ENCODE measurements at regions not wholly inside any gene's neighbourhood (a gene's known extent, or its start where the extent isn't known, plus 50 kb on each side); places are given as distances from the start of the nearest gene placed in this dataset.
"Not testable (repeated sequence)": the region's sequence is repeated elsewhere in the genome, so short reads cannot be mapped to it uniquely, and the experiment has no call there.

DNA sequence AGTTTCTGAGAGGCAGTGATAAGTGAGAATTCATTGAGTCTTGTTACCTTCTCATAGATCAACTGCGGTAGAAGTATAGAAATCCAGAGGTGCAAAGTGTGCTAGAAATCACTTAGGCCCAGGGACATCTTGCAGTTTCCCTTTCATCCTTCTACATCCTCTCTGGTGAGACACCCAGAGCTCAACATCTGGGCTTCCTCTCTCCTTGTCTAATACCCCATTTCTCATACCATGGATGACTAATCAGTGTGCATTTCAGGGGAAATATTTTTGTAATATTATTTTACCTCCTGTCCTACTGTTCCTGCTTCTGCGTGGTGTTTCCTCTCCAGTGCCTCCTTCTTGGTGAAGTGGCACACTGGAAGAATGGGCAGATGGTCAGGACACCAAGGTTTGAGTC is 322.4 kb downstream of the TFAP2B start:
- peaks cover 5% of the 10 kb centered on the region for H3K9me3 Mint-ChIP-seq (ENCODE audit: low read depth)
- peaks cover 22% of the 10 kb centered on the region for H3K4me1 Mint-ChIP-seq (ENCODE audit: low read depth)
- no peak overlapping the region for H3K27ac Mint-ChIP-seq (ENCODE audit: unreplicated experiment)
- no peak overlapping the region for H3K4me3 Mint-ChIP-seq (ENCODE audit: unreplicated experiment)
- DNase-seq (ENCODE audit: low spot score): no peak
- H3K27me3 Mint-ChIP-seq (ENCODE audit: low read depth): no peaks in the 10 kb centered on the region
- TF ChIP-seq, protein P1, sequence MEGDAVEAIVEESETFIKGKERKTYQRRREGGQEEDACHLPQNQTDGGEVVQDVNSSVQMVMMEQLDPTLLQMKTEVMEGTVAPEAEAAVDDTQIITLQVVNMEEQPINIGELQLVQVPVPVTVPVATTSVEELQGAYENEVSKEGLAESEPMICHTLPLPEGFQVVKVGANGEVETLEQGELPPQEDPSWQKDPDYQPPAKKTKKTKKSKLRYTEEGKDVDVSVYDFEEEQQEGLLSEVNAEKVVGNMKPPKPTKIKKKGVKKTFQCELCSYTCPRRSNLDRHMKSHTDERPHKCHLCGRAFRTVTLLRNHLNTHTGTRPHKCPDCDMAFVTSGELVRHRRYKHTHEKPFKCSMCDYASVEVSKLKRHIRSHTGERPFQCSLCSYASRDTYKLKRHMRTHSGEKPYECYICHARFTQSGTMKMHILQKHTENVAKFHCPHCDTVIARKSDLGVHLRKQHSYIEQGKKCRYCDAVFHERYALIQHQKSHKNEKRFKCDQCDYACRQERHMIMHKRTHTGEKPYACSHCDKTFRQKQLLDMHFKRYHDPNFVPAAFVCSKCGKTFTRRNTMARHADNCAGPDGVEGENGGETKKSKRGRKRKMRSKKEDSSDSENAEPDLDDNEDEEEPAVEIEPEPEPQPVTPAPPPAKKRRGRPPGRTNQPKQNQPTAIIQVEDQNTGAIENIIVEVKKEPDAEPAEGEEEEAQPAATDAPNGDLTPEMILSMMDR (IDR thresholded peaks at IDR 0.05): no peak
- H3K36me3 Mint-ChIP-seq (ENCODE audit: low read depth): no peaks in the 10 kb centered on the region

DNA sequence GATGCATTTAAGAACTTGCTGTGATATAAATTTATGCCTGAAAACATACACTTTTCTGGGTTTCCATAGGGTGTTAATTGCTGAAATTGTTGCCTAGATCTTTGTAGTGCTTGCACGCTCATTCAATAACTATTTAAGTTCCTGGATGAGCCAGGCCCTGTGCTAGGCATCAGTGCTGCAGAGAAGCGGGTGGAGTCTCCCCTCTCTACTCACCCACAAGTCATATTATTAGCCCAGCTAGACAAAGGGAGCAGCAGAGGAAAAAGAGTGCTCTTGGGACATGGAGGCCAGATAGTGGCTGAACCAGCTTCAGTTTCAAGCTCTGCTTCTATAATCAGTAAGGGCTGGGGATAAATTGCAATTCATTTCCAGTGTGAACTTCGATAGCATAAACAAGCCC is 329.1 kb downstream of the TFAP2B start:
- TF ChIP-seq, protein P1 (IDR thresholded peaks at IDR 0.05): no peak
- Mint-ChIP-seq H3K36me3 (ENCODE audit: low read depth) (no peaks in the 10 kb centered on the region), H3K27me3 (ENCODE audit: low read depth) (no peaks in the 10 kb centered on the region), H3K27ac (ENCODE audit: unreplicated experiment) (no peak overlapping the region), H3K4me1 (ENCODE audit: low read depth) (no peaks in the 10 kb centered on the region), H3K9me3 (ENCODE audit: low read depth) (peaks cover 2% of the 10 kb centered on the region), H3K4me3 (ENCODE audit: unreplicated experiment) (no peak overlapping the region)
- DNase-seq (ENCODE audit: low spot score): no peak

DNA sequence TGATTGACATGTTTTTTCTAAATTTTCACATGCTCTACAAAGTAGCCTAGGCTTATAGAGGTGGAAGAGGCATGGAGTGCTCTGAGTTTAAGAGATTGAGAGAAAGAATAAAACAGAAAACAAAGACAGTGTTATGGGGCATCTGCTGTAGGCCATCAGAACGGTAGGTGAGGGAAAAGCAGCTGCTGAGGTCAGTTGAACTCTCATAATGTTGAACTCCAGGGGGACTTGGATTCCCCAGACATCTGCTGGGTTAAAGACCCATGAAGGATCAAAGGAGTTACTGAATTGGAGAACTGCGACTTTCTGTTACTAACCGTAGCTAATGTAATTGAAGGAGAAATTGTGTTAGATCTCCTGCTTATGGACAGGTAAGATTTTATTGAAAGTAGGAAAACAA is 333.9 kb downstream of the TFAP2B start:
- no peak overlapping the region for H3K4me3 Mint-ChIP-seq (ENCODE audit: unreplicated experiment)
- DNase-seq (ENCODE audit: low spot score): no peak
- H3K36me3 Mint-ChIP-seq (ENCODE audit: low read depth): no peaks in the 10 kb centered on the region
- H3K9me3 Mint-ChIP-seq (ENCODE audit: low read depth): peaks cover 6% of the 10 kb centered on the region
- H3K27me3 Mint-ChIP-seq (ENCODE audit: low read depth): no peaks in the 10 kb centered on the region
- no peaks in the 10 kb centered on the region for H3K4me1 Mint-ChIP-seq (ENCODE audit: low read depth)
- TF ChIP-seq, protein P1 (IDR thresholded peaks at IDR 0.05): no peak
- H3K27ac Mint-ChIP-seq (ENCODE audit: unreplicated experiment): no peak overlapping the region

DNA sequence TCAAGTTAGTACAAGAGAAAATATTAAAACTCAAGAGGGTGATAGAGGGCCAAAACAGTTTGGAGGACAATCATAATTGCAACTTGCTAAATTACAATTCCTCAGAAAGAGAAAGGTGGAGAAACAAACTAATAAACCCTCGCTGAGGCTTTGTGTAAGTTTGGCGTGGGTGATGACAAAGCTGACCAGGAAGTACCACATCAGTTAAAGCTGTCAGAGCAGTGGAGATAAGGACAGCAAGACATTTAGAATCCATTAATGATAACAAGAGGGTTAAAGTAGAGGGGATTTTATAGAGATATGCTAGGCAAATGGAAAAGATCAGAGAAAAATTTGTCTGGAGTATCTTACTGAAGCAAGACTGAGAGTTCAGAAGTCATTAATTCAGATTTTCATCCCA is 334.4 kb downstream of the TFAP2B start:
- peaks cover 6% of the 10 kb centered on the region for H3K9me3 Mint-ChIP-seq (ENCODE audit: low read depth)
- DNase-seq (ENCODE audit: low spot score): no peak
- TF ChIP-seq, protein P1 (IDR thresholded peaks at IDR 0.05): no peak
- H3K4me1 Mint-ChIP-seq (ENCODE audit: low read depth): no peaks in the 10 kb centered on the region
- H3K27me3 Mint-ChIP-seq (ENCODE audit: low read depth): no peaks in the 10 kb centered on the region
- no peaks in the 10 kb centered on the region for H3K36me3 Mint-ChIP-seq (ENCODE audit: low read depth)
- no peak overlapping the region for H3K4me3 Mint-ChIP-seq (ENCODE audit: unreplicated experiment)
- no peak overlapping the region for H3K27ac Mint-ChIP-seq (ENCODE audit: unreplicated experiment)

DNA sequence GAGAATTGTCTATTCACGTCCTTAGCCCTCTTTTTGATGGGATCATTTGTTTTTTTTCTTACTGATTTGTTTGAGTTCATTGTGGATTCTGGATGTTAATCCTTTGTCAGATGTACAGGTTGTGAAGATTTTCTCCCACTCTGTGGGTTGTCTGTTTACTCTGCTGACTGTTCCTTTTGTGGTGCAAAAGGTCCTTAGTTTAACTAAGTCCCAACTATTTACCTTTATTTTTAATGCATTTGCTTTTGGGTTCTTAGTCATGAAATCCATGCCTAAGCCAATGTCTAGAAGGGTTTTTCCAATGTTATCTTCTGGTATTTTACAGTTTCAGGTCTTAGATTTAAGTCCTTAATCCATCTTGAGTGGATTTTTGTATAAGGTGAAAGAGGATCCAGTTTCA is 336.3 kb downstream of the TFAP2B start:
- DNase-seq (ENCODE audit: low spot score); H3K36me3 Mint-ChIP-seq (ENCODE audit: low read depth); H3K27ac Mint-ChIP-seq (ENCODE audit: unreplicated experiment); H3K27me3 Mint-ChIP-seq (ENCODE audit: low read depth); H3K4me1 Mint-ChIP-seq (ENCODE audit: low read depth); H3K4me3 Mint-ChIP-seq (ENCODE audit: unreplicated experiment): not testable (repeated sequence)
- peaks cover 15% of the 10 kb centered on the region for H3K9me3 Mint-ChIP-seq (ENCODE audit: low read depth)

DNA sequence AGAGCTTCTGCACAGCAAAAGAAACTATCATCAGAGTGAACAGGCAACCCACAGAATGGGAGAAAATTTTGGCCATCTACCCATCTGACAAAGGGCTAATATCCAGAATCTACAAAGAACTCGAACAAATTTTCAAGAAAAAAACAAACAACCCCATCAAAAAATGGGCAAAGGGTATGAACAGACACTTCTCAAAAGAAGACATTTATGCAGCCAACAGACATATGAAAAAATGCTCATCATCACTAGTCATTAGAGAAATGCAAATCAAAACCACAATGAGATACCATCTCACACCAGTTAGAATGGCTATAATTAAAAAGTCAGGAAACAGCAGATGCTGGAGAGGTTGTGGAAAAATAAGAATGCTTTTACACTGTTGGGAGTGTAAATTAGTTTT is 340.6 kb downstream of the TFAP2B start:
- peaks cover 19% of the 10 kb centered on the region for H3K9me3 Mint-ChIP-seq (ENCODE audit: low read depth)
- not testable (repeated sequence) for H3K4me3 Mint-ChIP-seq (ENCODE audit: unreplicated experiment); H3K4me1 Mint-ChIP-seq (ENCODE audit: low read depth); DNase-seq (ENCODE audit: low spot score); H3K36me3 Mint-ChIP-seq (ENCODE audit: low read depth); H3K27me3 Mint-ChIP-seq (ENCODE audit: low read depth); H3K27ac Mint-ChIP-seq (ENCODE audit: unreplicated experiment)
